Gastrocnemius medialis (tissue), 4 donors: ENCODE measurements at regions not wholly inside any gene's neighbourhood (a gene's known extent, or its start where the extent isn't known, plus 50 kb on each side); places are given as distances from the start of the nearest gene placed in this dataset.

Experiments
- POLR2A ChIP-seq, 2 donors: fragments of 450-650 bp; IDR thresholded peaks; one replicate each; pipeline ENCODE4 v1.6.1; 2017; ENCODE audit warnings: antibody characterized with exemption in 2 of 2, mild to moderate bottlenecking in 2 of 2, moderate library complexity in 2 of 2
- TF ChIP-seq, protein P1 (sequence below), 5 experiments: fragments of 450-650 bp in 3 of 5; fragments of 200-600 bp in 2 of 5; sonication (generic) in 2 of 5; IDR thresholded peaks in 4 of 5; conservative IDR thresholded peaks in 1 of 5; 1 replicate in 4 of 5; 2 replicates in 1 of 5; pipeline ENCODE4 v1.5.1; 2016 to 2019; ENCODE audit warnings: antibody characterized with exemption in 5 of 5, mild to moderate bottlenecking in 3 of 5, moderate library complexity in 3 of 5

DNA sequence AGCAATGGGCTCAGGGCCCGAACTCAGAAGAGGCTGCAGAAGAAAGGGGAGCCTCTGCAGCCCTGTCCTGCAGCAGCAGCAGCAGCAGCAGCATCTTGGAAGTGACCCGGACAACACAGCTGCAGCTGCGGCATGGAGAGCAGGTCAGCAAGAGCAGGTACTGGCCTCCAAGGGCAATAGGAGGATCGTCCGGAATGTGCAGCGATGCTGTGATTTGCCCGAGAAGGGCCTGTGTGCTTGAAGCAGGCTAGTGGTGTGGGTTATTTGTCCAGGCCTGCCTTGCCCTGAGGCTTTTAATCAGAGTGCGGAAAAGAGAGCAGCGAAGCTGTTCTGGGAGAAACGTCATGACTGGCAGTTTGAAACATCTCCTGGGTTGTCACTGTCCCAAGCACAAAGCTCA is 126.0 kb downstream of the F11 start:
- TF ChIP-seq, protein P1, sequence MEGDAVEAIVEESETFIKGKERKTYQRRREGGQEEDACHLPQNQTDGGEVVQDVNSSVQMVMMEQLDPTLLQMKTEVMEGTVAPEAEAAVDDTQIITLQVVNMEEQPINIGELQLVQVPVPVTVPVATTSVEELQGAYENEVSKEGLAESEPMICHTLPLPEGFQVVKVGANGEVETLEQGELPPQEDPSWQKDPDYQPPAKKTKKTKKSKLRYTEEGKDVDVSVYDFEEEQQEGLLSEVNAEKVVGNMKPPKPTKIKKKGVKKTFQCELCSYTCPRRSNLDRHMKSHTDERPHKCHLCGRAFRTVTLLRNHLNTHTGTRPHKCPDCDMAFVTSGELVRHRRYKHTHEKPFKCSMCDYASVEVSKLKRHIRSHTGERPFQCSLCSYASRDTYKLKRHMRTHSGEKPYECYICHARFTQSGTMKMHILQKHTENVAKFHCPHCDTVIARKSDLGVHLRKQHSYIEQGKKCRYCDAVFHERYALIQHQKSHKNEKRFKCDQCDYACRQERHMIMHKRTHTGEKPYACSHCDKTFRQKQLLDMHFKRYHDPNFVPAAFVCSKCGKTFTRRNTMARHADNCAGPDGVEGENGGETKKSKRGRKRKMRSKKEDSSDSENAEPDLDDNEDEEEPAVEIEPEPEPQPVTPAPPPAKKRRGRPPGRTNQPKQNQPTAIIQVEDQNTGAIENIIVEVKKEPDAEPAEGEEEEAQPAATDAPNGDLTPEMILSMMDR (IDR thresholded peaks at IDR 0.05 in 4 of 5, conservative IDR thresholded peaks at IDR 0.05 in 1 of 5): no peak
- no peak for TF ChIP-seq POLR2A (IDR thresholded peaks at IDR 0.05)
